ENCODE measurements at regions not wholly inside any gene's neighbourhood (a gene's known extent, or its start where the extent isn't known, plus 50 kb on each side); places are given as distances from the start of the nearest gene placed in this dataset.

GRCh38 chr4:132026816-132027215 is 1122.3 kb upstream of the PCDH10 start:
- no peak for TF ChIP-seq CTCF (IDR thresholded peaks at IDR 0.05 in 8 of 11, conservative IDR thresholded peaks at IDR 0.05 in 3 of 11)
- no peak for TF ChIP-seq POLR2A (IDR thresholded peaks at IDR 0.05)

All from spleen (tissue), 7 donors.